CD4-positive, alpha-beta T cell treated with Interleukin-4 for 4 hours (primary cell): ENCODE measurements at regions not wholly inside any gene's neighbourhood (a gene's known extent, or its start where the extent isn't known, plus 50 kb on each side); places are given as distances from the start of the nearest gene placed in this dataset.
"Not testable (repeated sequence)": the region's sequence is repeated elsewhere in the genome, so short reads cannot be mapped to it uniquely, and the experiment has no call there.

Experiments used
- DNase-seq: peaks from one replicate; pipeline ENCODE4 v3.0.0-alpha.2; 2020

GRCh38 chr4:130027973-130028372 is 932.0 kb downstream of the C4orf33 start:
- no peak for DNase-seq

GRCh38 chr4:130028552-130028951 is 932.6 kb downstream of the C4orf33 start:
- DNase-seq = no peak

GRCh38 chr4:130029442-130029841 is 933.5 kb downstream of the C4orf33 start:
- no peak for DNase-seq

- DNase-seq = no peak
These were observed 935.9 kb downstream of the C4orf33 start for GRCh38 chr4:130031858-130032257.

GRCh38 chr4:130033657-130034056 is 937.7 kb downstream of the C4orf33 start:
- not testable (repeated sequence) for DNase-seq

- no peak for DNase-seq
These were observed 938.9 kb downstream of the C4orf33 start for GRCh38 chr4:130034876-130035275.

- no peak for DNase-seq
These were observed 939.4 kb downstream of the C4orf33 start for GRCh38 chr4:130035391-130035790.

GRCh38 chr4:130037866-130038265 is 941.9 kb downstream of the C4orf33 start:
- not testable (repeated sequence) for DNase-seq

GRCh38 chr4:130038540-130038939 is 942.6 kb downstream of the C4orf33 start:
- DNase-seq = not testable (repeated sequence)

GRCh38 chr4:130043732-130044160 is 947.8 kb downstream of the C4orf33 start:
- no peak for DNase-seq

GRCh38 chr4:130044788-130045531 is 949.0 kb downstream of the C4orf33 start:
- DNase-seq = no peak

- DNase-seq = no peak
These were observed 957.8 kb downstream of the C4orf33 start for GRCh38 chr4:130053723-130054122.

- DNase-seq = no peak
These were observed 959.0 kb downstream of the C4orf33 start for GRCh38 chr4:130054908-130055307.

- no peak for DNase-seq
These were observed 960.3 kb downstream of the C4orf33 start for GRCh38 chr4:130056286-130056685.

GRCh38 chr4:130064471-130064870 is 968.5 kb downstream of the C4orf33 start:
- DNase-seq = no peak

- DNase-seq = no peak
These were observed 971.5 kb downstream of the C4orf33 start for GRCh38 chr4:130067419-130067818.

GRCh38 chr4:130068072-130068471 is 972.1 kb downstream of the C4orf33 start:
- DNase-seq = no peak

GRCh38 chr4:130071746-130072145 is 975.8 kb downstream of the C4orf33 start:
- no peak for DNase-seq

GRCh38 chr4:130073145-130073790 is 977.3 kb downstream of the C4orf33 start:
- no peak for DNase-seq

GRCh38 chr4:130074096-130074495 is 978.1 kb downstream of the C4orf33 start:
- DNase-seq = no peak

GRCh38 chr4:130077275-130077674 is 981.3 kb downstream of the C4orf33 start:
- no peak for DNase-seq

- not testable (repeated sequence) for DNase-seq
These were observed 983.1 kb downstream of the C4orf33 start for GRCh38 chr4:130079027-130079426.

GRCh38 chr4:130080872-130081451 is 985.0 kb downstream of the C4orf33 start:
- no peak for DNase-seq

GRCh38 chr4:130090427-130090826 is 994.5 kb downstream of the C4orf33 start:
- no peak for DNase-seq
